HG03060 (cell line): ENCODE measurements at regions not wholly inside any gene's neighbourhood (a gene's known extent, or its start where the extent isn't known, plus 50 kb on each side); places are given as distances from the start of the nearest gene placed in this dataset.
"Not testable (repeated sequence)": the region's sequence is repeated elsewhere in the genome, so short reads cannot be mapped to it uniquely, and the experiment has no call there.

Experiments used
- ATAC-seq: cut with Tn5 transposase; IDR thresholded peaks from one replicate; pipeline ENCODE4 v1.9.1; 2021; ENCODE audit warnings: low read depth, moderate number of reproducible peaks; ENCODE audit not compliant: unreplicated experiment

GRCh38 chrX:69431420-69431819 is 72.7 kb upstream of the NALF2 start:
- no peak for ATAC-seq

- ATAC-seq, result no peak
Measured at GRCh38 chrX:69430785-69431184, 73.3 kb upstream of the NALF2 start.

DNA sequence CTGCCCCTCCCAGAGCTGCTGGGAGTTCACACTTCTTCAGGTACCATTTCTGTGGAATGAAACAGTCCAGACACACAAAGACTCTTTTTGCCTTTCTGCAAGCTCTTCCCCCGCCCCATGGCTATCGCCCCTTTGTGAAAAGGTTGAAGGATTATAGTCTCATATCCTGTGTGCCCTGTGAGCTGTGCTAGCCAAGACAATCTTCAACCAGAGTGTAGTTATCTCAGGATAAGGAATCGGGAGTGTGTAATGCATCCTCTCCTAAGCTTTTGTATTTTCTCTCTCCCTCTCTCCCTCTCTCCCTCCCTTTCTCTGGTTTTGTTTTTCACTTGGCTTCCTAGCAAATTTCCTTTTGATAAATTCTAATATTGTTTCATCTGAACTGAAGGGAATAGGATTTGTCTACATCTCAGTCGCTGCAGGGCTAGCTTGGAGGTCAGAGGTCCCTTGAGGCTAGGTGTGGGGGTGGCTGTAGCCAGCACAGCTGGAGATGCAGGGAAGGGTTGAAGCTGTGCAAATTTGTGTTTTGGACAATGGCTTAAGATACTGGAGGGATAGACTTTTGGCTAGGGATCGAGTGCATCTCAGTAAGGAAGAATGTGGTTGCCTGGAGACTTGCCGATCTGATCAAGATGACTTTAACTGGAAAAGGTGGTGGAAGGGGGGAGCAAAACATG is 74.6 kb upstream of the NALF2 start:
- ATAC-seq, result no peak

DNA sequence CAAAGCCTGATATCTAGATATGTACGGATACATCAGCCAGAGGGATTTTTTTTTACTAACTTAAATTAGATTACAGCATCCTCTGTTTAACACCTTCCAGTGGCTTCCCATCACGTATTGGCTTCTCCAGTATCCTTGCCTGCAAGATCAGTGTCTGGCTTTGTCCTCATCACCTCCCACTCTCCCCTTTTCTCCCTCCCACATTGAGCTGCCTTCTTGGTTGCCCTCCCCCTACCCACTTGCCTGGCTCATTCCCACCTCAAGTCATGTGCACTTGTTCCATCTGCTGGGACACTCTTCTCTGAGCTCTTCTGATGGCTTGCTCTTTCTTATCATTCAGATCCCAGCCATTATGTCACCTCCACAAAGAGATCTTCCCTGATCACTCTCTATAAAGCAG is 75.9 kb upstream of the NALF2 start:
- no peak for ATAC-seq

DNA sequence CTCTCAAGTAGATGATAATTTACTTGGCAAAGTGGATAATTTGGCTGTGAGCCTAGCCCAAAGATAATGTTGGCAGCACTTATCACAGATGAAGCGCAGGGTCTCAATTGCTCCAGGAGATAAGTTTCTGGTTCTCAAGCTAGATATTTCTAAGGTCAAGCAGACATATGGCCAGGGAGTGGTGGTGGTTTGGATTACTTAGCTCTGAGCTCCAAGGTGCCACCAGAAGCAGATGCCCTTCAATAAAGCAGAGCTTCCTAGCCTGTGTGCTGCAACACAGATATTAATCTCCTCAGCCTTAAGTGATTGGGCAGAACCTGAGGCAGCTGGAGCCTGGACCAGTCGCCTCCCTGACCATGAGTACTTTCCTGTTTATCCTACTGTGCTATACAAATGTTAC is 79.2 kb upstream of the NALF2 start:
- ATAC-seq, result no peak

- ATAC-seq, result no peak
Measured at GRCh38 chrX:69424161-69424560, 80.0 kb upstream of the NALF2 start.

- not testable (repeated sequence) for ATAC-seq
Measured at GRCh38 chrX:69422208-69422607, 81.9 kb upstream of the NALF2 start.

DNA sequence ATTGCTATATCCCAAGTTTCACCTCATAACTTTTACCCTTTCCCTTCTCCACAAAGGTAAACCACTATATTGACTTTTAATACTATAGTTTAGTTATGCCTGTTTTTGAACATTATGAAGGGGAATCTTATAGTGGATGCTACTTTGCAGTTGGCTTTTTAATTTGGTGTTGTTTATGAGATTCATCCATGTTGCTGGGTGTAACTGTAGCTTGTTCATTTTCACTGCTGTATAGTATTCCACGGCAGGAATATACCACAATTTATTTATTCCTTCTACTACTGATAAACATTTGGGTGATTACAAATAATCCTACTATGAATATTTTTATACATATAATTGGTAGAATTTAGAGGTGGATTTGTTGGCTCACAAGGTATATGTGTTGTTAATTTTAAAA is 88.4 kb upstream of the NALF2 start:
- no peak for ATAC-seq

- no peak for ATAC-seq
Measured at GRCh38 chrX:69412661-69413060, 91.5 kb upstream of the NALF2 start.

DNA sequence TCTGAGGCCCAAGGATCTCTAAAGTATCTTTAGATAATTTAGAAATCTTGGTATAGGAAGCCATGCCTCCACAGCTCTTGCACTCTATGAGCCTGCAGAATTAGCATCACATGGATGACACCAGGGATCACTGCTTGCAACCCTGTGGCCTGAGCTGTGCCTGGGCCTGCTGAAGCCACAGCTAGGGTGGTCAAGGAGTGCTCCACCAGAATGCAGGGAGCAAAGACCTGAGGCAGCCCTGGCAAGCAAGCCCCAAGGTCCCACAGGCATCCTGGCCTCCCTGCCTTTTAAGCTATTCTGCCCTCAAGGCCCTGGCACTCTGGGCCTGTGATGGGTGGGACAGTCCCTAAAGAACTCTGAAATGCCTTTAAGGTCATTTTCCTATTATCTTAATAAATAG is 105.2 kb upstream of the NALF2 start:
- ATAC-seq, result no peak

GRCh38 chrX:69396916-69397315 is 107.2 kb upstream of the NALF2 start:
- no peak for ATAC-seq

GRCh38 chrX:69395306-69395705 is 108.8 kb upstream of the NALF2 start:
- no peak for ATAC-seq

- no peak for ATAC-seq
Measured at GRCh38 chrX:69389101-69389501, 115.0 kb upstream of the NALF2 start.

GRCh38 chrX:69388526-69388925 is 115.6 kb upstream of the NALF2 start:
- no peak for ATAC-seq

- no peak for ATAC-seq
Measured at GRCh38 chrX:69387567-69388487, 116.3 kb upstream of the NALF2 start.

DNA sequence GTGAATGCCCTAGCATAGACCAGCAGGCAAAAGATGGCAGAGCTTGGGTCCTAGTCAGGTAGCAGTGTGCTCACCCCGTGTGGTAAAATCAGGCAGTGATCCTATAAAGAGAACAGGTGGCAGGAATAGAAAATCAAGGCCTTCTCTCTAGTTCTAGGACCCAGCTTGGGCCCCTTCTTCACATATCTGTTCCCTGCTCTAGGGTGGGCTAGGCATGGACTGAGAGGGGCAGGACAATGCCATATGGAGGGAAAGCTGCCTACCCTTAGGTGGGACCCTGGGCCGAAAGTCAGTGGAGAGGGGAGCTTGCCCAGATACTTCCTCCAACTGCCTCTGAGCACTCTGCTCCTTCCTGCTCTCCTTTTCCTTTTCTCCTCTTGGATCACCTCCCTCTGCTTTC is 117.4 kb upstream of the NALF2 start:
- no peak for ATAC-seq

DNA sequence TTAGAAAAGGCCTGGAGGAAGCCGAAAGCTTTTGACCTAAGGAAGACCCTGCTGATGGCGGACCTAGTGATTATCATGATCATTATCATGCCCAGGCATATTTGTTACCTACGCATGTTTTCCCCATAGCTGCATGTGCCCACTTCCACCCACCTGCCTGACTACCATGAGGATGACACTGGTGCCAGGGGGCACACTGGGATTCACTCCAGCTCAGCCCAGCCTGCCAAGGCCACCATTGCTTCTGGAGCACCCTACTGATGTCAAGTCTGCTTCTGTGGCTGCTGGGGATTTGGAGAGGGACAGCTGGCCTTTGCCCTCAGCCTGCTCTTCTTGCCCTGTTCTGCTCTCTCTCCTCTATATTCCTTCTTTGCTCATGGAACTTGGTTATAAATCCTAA is 124.7 kb upstream of the NALF2 start:
- ATAC-seq, result no peak

DNA sequence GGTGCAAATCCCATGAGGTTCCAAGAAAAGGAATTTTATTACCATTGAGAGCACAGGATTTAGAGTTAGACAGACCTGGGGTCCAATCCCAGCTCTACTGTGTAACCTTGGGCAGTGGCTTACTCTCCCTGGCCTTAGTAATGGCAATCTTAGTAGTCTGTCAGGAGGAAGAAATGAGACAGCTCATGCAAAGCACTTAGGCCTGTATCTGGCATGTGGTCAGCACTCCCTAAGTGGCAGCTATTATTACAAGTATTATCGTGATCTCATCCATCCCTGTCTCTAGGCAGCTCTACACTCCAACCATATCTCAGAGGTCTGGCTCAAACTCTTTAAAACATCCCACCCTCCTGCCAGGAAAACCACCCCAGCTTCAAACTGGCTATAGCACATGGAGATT is 129.6 kb upstream of the NALF2 start:
- ATAC-seq, result no peak

DNA sequence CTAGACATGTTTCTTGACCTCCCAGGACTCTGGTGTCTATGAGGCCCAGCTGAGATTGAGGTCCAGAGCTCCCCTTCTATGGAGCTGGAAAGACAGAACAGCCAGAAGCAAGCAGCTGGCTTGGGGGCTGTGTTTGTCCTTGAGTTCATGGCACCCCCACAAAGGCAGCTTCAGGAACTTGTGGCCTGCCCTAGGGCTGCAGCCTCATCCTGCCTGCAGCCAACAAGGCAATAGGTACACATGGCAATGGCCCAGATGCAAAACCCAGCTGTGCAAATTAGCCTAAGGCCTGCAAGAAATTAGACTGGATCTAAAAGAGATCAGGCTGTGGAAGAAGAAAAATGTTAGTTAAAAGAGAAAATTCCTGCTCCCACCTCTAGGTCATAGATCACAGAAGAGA is 131.7 kb upstream of the NALF2 start:
- ATAC-seq, result no peak

DNA sequence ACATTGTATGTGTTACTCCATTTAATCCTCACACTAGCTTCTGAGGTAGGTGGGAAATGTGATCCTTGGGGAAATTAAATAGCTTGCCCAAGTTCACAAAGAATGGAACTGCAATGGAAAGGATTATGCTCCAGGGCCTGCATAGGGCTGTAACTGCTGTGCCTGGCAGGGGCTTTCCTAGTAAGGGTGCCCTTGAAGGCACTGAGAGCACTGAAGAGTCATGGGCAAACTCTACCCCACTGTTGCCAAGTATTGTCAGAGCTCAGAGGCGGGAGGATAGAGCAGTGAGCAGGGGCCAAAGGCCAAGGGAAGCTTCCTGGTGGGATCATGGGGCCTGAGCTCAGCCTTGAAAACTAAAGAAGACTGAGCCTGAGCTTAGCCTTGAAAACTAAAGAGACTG is 133.0 kb upstream of the NALF2 start:
- no peak for ATAC-seq

DNA sequence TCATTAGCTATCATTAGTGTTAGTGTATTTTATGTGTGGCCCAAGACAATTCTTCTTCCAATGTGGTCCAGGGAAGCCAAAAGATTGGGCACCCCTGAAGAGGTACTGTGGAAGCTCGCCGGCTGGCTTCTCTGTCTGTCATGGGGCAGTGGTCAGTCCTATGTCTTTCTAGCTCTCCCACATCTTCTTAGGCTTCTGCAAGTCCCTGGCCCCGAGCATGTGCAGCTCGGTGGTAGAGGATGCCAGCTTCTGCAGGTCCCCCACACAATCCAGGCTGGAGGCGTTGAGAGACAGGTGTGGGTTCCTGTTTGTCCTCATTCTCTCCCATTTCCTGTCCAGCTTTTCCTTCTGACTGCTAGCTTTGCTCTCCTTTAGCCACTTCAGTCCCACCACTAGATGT is 134.1 kb upstream of the NALF2 start:
- no peak for ATAC-seq

DNA sequence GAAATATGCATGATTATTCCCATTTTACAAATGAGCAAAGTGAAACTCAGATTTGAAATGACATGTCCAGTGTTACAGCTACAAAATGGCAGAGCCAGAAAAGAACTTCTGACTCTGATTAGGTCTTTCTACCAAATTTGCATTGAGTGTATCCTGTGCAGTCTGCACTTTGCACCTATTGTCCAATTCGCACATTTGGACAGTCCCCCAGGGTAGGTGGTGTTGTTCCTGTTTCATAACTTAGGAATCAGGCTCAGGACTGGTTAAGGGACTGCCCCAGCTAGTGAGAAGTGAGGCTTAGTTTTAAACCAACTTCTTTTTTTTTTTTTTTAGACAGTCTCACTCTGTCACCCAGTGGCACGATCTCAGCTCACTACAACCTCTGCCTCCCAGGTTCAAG is 137.9 kb upstream of the NALF2 start:
- no peak for ATAC-seq
